Heart right ventricle (tissue), 16 donors: ENCODE measurements at regions not wholly inside any gene's neighbourhood (a gene's known extent, or its start where the extent isn't known, plus 50 kb on each side); places are given as distances from the start of the nearest gene placed in this dataset.

Source experiments
- ATAC-seq, 8 donors: fragments of 200-7000 bp; cut with Tn5 transposase; one replicate each; pipeline ENCODE4 v1.9.1; 2020; ENCODE audit warnings: mild to moderate bottlenecking in 8 of 8, moderate library complexity in 8 of 8, moderate number of reproducible peaks in 1 of 8
- DNase-seq, 2 donors: peaks; one replicate each; pipeline ENCODE4 v3.0.0-alpha.2; 2020
- H3K27ac ChIP-seq, 10 donors: fragments of 200-600 bp; sonication (generic) in 2 of 10; one replicate each; pipeline versions ENCODE4 v1.5.0 to v1.8.0; 2020 to 2022; ENCODE audit warnings: mild to moderate bottlenecking in 3 of 10
- H3K27me3 ChIP-seq, 7 donors: fragments of 200-600 bp; one replicate each; pipeline ENCODE4 v1.8.0; 2021 to 2022; ENCODE audit warnings: mild to moderate bottlenecking in 2 of 7
- H3K36me3 ChIP-seq, 9 donors: fragments of 200-600 bp; sonication (generic) in 1 of 9; one replicate each; pipeline versions ENCODE4 v1.5.0 to v1.8.0; 2020 to 2022; ENCODE audit warnings: mild to moderate bottlenecking in 2 of 9
- H3K4me1 ChIP-seq, 9 donors: fragments of 200-600 bp; sonication (generic) in 1 of 9; one replicate each; pipeline versions ENCODE4 v1.5.0 to v1.8.0; 2020 to 2022; ENCODE audit warnings: mild to moderate bottlenecking in 4 of 9
- H3K4me3 ChIP-seq, 10 donors: fragments of 200-600 bp; sonication (generic) in 2 of 10; one replicate each; pipeline versions ENCODE4 v1.5.0 to v1.8.0; 2020 to 2022; ENCODE audit warnings: mild to moderate bottlenecking in 7 of 10, moderate library complexity in 2 of 10
- H3K9me3 ChIP-seq, 11 donors: fragments of 200-600 bp in 10 of 11; sonication (generic) in 2 of 11; one replicate each; pipeline versions ENCODE4 v1.5.0 to v1.8.0; 2013 to 2022; ENCODE audit warnings: mild to moderate bottlenecking in 2 of 11, control low read depth in 1 of 11, moderate library complexity in 1 of 11
- CTCF ChIP-seq, 9 donors: fragments of 200-600 bp; sonication (generic) in 2 of 9; IDR thresholded peaks; one replicate each; pipeline versions ENCODE4 v1.5.0 to v1.8.0; 2021 to 2022; ENCODE audit warnings: antibody characterized with exemption in 9 of 9, mild to moderate bottlenecking in 5 of 9, moderate library complexity in 1 of 9
- WGBS, 2 donors: extraction: QIAGEN DNeasy Blood & Tissue Kit; methylation state at CpG; one replicate each; pipeline ENCODE4 v1.1.7; 2013; ENCODE audit warnings: inconsistent platforms in 1 of 2; 5-methylcytosine and 5-hydroxymethylcytosine counted together
- intact Hi-C, 10 donors: fragments of 100-400 bp; cut with DNase I; formaldehyde crosslinking; loops; one replicate each; pipeline versions ENCODE4 v1.11.1 to v1.14.2; 2022
- donor health status: Arrhythmogenic right ventricular cardiomyopathy.
- donor health status: ischemic (EF 13 %, LVEDD 7.1; RV severe dilation, severe dysfunction).
- donor health status: healthy with polysubstance abuse.
- donor health status: DM: no; HTN: yes; CAD: no.
- donor health status: DM: no; HTN: no; CAD: no.
- donor health status: ischemic (EF 25% LVEDD 6.9; RV normal size, moderate dysfunction).
- donor health status: ischemic (EF 25% LVEDD 5.7; RV mildly dilated, moderate dysfunction).
- donor health status: healthy.
- donor health status: DM: yes; HTN: yes; CAD: no.
- donor health status: Ischemic cardiomyopathy.
- donor health status: ischemic (EF 35%, LVEDD 5.7; RV mildly dilated, moderate dysfunction).
- donor health status: nonischemic (EF 11% LVEDD 7.7; RV severe dilation, severe dysfunction).
- donor health status: DM: yes; HTN: yes; CAD: no.
- donor health status: PGD.
- donor health status: ischemic (EF 29% LVEDD 5.4; RV normal size, mild dysfunction).
- donor health status: nonischemic (EF 23%, LVEDD 6.1; RV moderate dilation, normal function).

DNA sequence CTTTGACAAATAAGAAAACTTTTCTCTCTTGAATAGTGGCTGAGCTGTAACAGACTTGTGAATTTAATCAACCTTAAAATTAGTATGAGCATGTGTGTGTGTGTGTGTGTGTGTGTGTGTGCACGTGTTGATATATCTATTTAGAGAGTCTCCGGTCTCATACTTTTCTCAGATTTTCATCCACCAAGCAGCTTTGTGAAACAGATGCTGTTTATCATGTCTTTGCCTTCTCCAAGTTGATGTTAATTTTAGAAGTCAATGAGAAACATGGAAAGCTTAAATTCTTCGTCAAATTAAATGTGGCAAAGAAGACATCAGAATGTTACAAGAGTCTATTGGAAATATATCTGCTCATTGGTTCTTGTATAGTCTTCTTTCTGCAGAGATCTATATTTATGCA lies 839.2 kb upstream of the CELF2 start:
- Histone ChIP-seq H3K27me3 (no peaks in the 10 kb centered on the region), H3K4me3 (no peak overlapping the region), H3K4me1 (no peaks in the 10 kb centered on the region), H3K36me3 (no peaks in the 10 kb centered on the region), H3K9me3 (no peaks in the 10 kb centered on the region), H3K27ac (no peak overlapping the region)
- DNase-seq (no peak), ATAC-seq (no peak)
- WGBS, 2 donors: 81 to 83% methylated on average over 3 of the region's 3 CpGs
- TF ChIP-seq CTCF (IDR thresholded peaks at IDR 0.05): no peak
- intact Hi-C loops: no loop called here

DNA sequence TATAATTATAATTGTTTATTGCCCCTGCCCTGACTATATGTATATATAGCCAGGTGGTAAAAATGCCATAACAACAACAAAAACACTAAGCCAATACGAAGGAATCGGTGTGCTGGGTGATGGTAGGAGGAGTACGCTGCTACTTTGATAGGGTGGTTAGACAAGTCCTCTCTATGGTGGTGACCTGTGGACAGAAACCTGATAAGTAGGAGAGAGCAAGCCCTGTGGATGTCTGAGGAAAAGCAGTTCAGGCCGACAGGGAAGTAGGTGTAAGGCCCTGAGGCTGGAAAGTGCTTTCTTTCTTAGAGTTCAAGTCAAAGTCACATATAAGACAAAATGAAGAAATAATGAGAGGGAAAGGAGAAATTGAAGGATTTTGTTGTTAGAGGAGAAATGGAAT lies 823.8 kb upstream of the CELF2 start:
- Histone ChIP-seq H3K27me3 (no peaks in the 10 kb centered on the region), H3K9me3 (no peaks in the 10 kb centered on the region), H3K4me1 (no peaks in the 10 kb centered on the region), H3K4me3 (no peak overlapping the region), H3K27ac (no peak overlapping the region), H3K36me3 (no peaks in the 10 kb centered on the region)
- TF ChIP-seq CTCF (IDR thresholded peaks at IDR 0.05): no peak
- ATAC-seq: no peak
- WGBS, 2 donors: 82 to 84% methylated on average over 4 of the region's 4 CpGs
- intact Hi-C loops: no loop called here
- no peak for DNase-seq

DNA sequence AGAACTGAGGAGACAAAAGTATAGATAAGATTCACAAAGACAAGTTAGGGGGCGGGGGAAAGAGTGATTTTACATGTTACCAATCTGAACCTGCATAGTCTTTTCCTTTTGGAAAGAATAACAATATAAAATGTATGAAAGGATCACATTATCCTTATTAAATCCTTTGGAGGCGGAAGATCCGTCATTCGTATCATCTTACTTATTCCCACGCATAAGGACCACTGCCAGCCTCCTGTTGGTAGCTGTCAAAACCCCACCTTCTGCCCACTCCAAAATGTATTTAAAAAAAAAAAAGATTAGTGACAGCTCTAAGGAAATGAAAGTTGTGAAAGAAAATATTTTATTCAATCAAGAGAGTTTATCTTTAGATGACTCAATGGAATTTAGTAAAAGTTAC lies 821.0 kb upstream of the CELF2 start:
- intact Hi-C loops: no loop called here
- ATAC-seq: no peak

GRCh38 chr10:10197423-10197822 lies 820.2 kb upstream of the CELF2 start:
- no peak for TF ChIP-seq CTCF (IDR thresholded peaks at IDR 0.05)
- no peaks in the 10 kb centered on the region for H3K4me1 ChIP-seq
- DNase-seq (no peak), ATAC-seq (no peak)
- H3K4me3 ChIP-seq: no peak overlapping the region
- intact Hi-C loops: no loop called here
- H3K27ac ChIP-seq: no peak overlapping the region
- WGBS, 2 donors: 84 to 92% methylated on average over 4 of the region's 4 CpGs
- H3K27me3 ChIP-seq: no peaks in the 10 kb centered on the region
- H3K36me3 ChIP-seq: no peaks in the 10 kb centered on the region
- no peaks in the 10 kb centered on the region for H3K9me3 ChIP-seq

More for the DNA sequence above, 821.0 kb upstream of the CELF2 start:
- no peak for TF ChIP-seq CTCF (IDR thresholded peaks at IDR 0.05)
- no peak for DNase-seq
- H3K4me3 ChIP-seq: no peak overlapping the region
- no peak overlapping the region for H3K27ac ChIP-seq
- no peaks in the 10 kb centered on the region for H3K36me3 ChIP-seq
- WGBS, 2 donors: 90 to 96% methylated on average over 5 of the region's 5 CpGs
- H3K27me3 ChIP-seq: no peaks in the 10 kb centered on the region
- no peaks in the 10 kb centered on the region for H3K4me1 ChIP-seq
- no peaks in the 10 kb centered on the region for H3K9me3 ChIP-seq

- WGBS, 2 donors: 85 to 87% methylated on average over 6 of the region's 6 CpGs
- Histone ChIP-seq H3K27ac (no peak overlapping the region), H3K9me3 (peaks cover 0 to 8% (median under 1%) of the 10 kb centered on the region in 11 donors), H3K4me1 (no peaks in the 10 kb centered on the region), H3K27me3 (no peaks in the 10 kb centered on the region), H3K36me3 (no peaks in the 10 kb centered on the region), H3K4me3 (no peak overlapping the region)
- no peak for ATAC-seq
- TF ChIP-seq CTCF (IDR thresholded peaks at IDR 0.05): no peak
- no peak for DNase-seq
- intact Hi-C loops: no loop called here
Observed at GRCh38 chr10:10198363-10198762, 819.3 kb upstream of the CELF2 start.
